T47D (cell line): ENCODE measurements at regions not wholly inside any gene's neighbourhood (a gene's known extent, or its start where the extent isn't known, plus 50 kb on each side); places are given as distances from the start of the nearest gene placed in this dataset.
"Not testable (repeated sequence)": the region's sequence is repeated elsewhere in the genome, so short reads cannot be mapped to it uniquely, and the experiment has no call there.

Experiments used
- DNase-seq, 2 experiments: peaks; one replicate each; pipeline versions ENCODE4 v3.0.0 to v3.0.0-alpha.2; 2011 to 2012; ENCODE audit warnings: low read depth in 1 of 2, low spot score in 1 of 2
- JUND ChIP-seq: IDR thresholded peaks from 2 replicates; pipeline ENCODE4 v1.6.1; 2012; ENCODE audit warnings: low read depth
- in situ Hi-C: cut with HindIII; loops from 2 replicates; pipeline ENCODE4 v1.10.0; 2016; ENCODE audit warnings: low sequenced_read_pairs, low pct_unique_long_range_greater_than_20kb

DNA sequence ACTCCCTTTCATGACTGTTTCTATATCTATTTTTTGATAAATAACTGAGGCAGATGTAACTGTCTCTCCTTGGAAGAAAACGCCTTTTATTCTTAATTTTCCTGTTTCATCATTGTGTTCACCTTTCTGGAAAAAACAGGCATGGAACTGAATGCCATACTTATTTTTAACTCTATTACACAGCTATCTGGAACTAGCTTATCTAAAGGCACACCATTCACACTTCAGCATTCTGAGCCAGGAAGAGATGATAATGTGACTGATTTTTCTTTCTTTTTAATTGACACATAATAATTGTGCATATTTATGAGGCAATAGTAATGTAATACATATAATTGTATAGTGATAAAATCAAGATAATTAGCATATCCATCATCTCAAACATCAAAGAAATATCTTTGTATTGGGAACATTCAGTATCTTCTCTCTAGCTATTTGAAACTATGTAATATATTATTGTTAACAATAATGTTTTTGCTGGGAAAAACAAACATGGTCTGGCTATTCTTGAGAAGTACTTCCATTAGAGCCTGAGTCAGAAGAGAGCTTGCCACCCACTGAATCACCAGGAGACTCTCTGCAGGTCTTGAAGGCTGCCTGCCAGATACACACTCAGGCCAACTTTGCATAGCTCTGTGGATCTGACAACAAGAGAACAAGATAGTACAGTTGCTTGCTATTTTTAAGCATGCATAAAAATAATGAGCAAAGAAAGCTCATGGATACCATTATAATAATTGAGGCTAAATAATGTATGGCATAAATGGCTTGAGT is 501.0 kb upstream of the EDIL3 start:
- in situ Hi-C loops = no loop called here
- DNase-seq = no peak
- no peak for TF ChIP-seq JUND

DNA sequence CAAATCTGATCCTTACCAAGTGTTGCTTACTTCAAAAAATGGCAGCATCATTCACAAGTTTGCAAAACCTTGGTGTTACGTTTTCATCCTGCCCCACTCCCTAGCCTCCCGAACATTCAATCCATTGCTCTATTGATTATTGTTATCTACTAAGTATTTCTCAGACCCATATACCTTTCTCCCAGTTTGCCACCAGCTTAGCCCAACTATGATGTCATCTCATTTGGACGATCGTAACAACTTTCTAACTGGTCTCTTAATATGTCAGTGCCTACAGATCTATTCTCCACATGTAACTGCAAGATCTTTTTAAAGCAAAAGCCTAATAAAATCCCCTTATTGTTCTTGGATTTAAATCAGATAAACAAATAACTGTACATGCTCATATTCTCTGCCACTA is 497.1 kb upstream of the EDIL3 start:
- no peak for DNase-seq
- TF ChIP-seq JUND = no peak
- in situ Hi-C loops = no loop called here

DNA sequence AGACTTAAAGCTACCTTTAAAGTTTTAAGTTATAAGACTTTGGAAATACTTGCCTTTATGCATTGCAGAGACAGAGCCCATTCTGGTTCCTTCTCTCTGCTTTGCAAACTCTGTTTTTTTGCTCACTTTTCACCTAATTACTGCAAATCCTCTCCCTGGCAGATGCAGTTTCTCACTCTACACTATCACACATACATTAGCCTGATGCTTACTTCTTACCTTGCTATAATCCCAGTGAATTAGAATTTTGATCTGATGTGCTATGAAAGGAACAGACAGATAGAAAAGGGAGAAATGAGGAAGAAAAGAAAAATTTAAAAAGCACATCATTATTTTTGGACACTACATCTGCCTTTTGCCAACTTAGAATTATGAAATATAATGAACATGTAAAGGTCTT is 489.5 kb upstream of the EDIL3 start:
- in situ Hi-C loops = no loop called here
- DNase-seq = no peak
- no peak for TF ChIP-seq JUND

DNA sequence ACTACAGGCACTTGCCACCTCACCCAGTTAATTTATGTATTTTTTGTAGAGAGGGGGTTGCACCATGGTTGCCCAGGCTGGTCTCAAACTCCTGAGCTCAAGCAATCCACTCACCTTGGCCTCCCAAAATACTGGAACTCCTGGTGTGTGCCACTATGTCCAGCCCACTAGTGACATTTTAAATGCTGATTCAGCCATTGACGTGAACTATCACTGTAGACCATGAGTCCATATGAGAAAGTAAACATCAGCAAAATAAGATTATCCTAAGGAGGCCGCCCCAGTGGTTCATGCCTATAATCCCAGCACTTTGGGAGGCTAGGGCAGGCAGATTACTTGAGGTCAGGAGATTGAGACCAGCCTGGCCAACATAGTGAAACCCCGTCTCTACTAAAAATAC is 488.1 kb upstream of the EDIL3 start:
- no peak for TF ChIP-seq JUND
- DNase-seq = no peak
- in situ Hi-C loops = no loop called here

DNA sequence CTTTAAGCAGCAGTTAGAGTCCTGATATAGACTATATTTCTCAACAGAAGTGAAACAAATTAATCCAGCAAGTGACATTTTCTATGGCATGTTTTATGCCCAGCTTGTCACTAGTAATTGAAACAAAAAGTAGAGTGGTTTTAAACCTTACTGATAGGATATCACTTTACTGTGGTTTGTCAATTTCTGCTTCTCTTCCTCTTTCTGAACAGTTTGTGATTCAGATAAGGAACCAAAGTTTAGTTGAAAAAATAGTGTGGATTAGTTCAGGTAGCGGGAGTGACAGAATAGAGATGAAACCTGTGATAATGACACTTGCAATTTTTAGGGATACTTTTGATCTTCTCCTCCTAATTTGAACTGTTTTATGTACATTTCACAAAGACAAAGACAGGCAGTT is 485.7 kb upstream of the EDIL3 start:
- TF ChIP-seq JUND = no peak
- DNase-seq = no peak
- in situ Hi-C loops = no loop called here

DNA sequence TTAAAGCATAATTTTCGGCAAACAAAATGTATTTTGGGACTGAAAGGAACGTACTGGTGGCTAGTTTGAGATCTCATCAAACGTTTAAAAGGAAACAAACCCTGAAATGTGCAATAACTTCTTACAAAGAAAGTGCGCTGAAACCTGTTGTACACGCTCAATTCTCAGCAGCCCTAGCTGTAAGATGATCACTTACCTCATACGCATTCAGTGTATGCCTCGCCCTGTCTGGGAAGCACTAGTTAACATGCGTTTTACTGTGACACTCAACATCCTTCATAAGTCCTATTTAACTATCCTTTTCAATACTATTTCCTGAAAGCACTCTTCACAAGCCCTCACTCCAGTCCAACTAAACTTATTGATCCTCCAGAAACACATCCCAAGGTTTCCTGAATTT is 485.0 kb upstream of the EDIL3 start:
- no peak for DNase-seq
- TF ChIP-seq JUND = no peak
- in situ Hi-C loops = no loop called here

DNA sequence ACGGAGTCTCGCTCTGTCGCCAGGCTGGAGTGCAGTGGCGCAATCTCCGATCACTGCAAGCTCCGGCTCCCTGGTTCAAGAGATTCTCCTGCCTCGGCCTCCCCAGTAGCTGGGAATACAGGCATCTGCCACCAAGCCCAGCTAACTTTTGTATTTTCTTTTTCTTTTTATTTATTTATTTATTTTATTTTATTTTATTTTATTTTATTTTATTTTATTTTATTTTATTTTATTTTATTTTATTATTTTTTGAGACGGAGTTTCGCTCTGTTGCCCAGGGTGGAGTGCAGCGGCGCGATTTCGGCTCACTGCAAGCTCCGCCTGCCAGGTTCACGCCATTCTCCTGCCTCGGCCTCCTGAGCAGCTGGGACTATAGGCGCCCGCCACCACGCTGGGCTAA is 479.3 kb upstream of the EDIL3 start:
- in situ Hi-C loops, DNase-seq: not testable (repeated sequence)

DNA sequence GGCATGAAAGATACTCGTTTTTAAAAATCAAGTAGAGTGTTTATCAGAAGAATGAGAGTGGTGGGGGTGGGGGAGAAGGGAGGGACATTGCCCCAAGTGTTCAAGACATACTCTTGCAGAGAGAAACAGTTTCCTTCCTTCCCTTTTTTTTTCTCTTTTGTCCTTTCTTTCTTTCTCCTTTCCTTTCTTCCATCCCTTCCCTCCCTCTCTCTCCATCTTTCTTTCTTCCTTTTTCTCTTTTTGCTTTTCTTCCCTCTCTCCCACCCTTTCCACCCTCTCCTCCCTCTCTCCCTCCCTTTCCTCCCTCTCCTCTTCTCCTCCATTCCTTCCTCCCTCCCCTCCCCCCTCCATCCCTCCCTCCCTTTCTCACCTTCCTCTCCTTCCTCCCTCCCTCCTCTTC is 478.3 kb upstream of the EDIL3 start:
- no peak for TF ChIP-seq JUND
- in situ Hi-C loops = no loop called here
- DNase-seq = no peak

DNA sequence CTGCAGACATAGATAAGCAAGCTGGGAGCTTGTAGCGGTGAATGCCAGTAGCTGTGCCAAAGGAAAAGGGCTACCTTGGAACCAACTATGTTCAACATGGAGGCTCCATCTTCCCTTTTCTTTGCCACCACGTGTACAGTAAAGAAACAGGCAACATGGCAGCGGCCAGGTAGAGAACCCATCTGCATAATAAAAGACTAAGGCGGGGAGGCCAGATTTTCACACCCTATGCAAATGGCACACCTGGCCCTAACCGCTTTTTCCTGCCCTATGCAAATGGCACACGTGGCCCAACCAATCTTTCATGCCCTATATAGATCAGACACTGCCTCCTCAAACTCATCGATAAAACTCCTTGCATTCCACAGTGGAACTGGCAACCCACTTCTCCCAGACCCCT is 477.5 kb upstream of the EDIL3 start:
- in situ Hi-C loops = no loop called here
- TF ChIP-seq JUND = no peak
- peak in 1 of 2 experiments; percentile 35 for DNase-seq

DNA sequence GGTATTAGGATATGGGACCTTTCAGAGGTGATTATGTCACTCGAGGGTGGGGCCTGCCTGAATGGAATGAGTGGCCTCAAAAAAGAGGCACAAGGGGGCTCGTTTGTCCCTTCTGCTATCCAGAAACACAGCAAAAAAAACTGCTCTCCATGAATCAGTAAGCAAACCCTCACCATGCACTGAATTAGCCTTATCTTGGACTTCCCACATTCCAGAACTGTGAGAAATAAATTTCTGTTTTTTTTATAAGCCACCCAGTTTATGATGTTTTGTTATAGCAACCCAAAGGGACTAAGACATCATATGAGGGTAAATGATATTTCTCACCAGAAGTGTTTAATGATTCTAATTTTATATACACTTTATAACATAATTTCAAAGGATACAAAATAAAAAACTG is 476.6 kb upstream of the EDIL3 start:
- in situ Hi-C loops = no loop called here
- no peak for DNase-seq
- no peak for TF ChIP-seq JUND

DNA sequence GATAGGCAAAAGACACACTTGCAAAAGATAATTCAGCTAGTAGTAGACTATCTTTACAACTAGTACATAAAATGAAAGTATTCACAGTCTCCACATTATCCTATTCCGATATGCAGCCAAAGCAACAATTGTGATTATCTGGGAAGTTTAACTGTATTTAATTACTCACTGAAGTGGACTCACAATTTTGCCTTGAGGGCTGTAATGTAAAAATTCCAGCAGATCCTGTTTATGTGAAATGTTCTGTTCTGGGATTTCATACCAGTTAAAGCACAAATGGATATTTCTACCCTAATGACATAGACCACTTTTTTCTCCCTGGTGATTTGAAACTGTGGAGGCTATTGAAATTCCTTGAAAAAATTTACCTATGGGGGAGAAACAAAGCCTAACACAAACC is 474.4 kb upstream of the EDIL3 start:
- peak in 1 of 2 experiments; percentile 21 for DNase-seq
- no peak for TF ChIP-seq JUND
- in situ Hi-C loops = no loop called here

DNA sequence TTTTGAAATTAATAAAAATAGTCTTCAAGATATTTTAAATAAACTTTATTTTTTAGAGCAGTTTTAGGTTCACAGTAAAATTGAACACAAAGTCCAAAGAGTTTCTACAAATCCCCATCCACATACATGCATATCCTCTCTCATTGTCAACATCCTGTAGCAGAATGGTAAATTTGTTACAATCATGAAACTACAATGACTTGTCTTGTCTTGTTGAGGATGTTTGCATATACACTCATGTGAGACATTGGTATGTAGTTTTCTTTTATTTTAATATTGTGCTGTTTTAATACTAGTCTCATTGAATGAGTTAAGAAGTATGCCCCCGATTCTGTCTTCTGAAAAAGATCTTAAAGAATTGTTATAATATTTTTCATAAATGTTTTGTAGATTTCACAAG is 447.0 kb upstream of the EDIL3 start:
- TF ChIP-seq JUND = no peak
- no peak for DNase-seq
- in situ Hi-C loops = no loop called here

DNA sequence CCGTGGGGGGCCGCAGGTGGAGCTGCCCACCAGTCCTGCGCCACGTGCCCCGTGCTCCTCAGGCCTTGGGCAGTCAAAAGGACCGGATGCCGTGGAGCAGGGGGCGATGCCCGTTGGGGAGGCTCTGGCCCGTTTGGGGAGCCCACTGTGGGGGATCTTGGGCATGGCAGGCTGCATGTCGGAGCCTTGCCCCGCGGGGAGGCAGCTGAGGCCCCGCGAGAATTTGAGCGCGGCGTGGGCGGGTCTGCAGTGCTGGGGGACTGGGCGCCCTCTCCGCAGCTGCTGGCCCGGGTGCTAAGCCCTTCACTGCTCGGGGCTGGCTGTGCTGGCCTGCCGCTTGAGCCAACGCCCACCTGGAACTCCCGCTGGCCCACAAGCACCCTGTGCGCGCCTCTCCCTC is 445.6 kb upstream of the EDIL3 start:
- no peak for DNase-seq
- in situ Hi-C loops = no loop called here
- TF ChIP-seq JUND = no peak

DNA sequence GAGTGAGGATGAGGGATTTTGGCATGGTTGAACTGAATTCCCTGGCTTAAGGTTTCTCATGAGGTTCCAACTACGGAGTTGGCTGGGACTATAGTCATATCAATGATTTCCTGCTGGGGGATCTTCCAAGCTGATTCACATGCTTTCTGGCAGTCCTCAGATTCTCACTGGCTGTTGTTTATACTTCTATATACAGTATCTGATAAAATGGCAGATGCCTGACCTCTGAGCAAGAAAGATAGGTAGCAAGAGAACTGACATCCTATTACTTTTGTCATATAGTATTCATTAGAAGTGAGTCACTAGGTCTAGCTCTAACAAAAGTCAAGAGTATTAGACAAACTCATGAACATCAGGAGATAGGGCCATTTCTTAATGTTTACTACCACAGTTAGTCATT is 440.9 kb upstream of the EDIL3 start:
- in situ Hi-C loops = no loop called here
- DNase-seq = no peak
- no peak for TF ChIP-seq JUND

DNA sequence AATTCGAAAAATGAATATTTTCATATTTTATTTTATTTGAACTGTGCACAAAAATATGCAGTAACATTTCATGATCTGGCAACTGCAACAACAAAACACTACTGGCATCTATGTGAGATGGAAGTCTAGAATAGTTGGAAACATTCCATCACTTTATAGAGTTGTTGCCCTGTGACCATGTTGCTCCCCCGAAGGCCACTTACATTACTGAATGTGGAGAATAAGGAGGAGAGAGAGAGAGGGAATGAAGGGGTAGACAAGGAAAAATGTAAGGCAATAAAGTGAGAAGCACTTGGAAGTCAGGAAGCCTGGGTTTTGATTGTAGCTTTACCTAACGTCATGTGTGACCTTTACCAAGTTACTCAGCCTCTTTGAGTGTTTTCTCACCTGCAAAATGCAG is 437.2 kb upstream of the EDIL3 start:
- in situ Hi-C loops = no loop called here
- TF ChIP-seq JUND = no peak
- no peak for DNase-seq
